ENCODE measurements at regions not wholly inside any gene's neighbourhood (a gene's known extent, or its start where the extent isn't known, plus 50 kb on each side); places are given as distances from the start of the nearest gene placed in this dataset.

- DNase-seq: no peak
Measured at GRCh38 chr6:163725008-163725941, 310.8 kb downstream of the QKI start.

GRCh38 chr6:163724196-163724595 lies 309.7 kb downstream of the QKI start:
- DNase-seq: no peak

- no peak for DNase-seq
Measured at GRCh38 chr6:163723759-163724158, 309.2 kb downstream of the QKI start.

- DNase-seq: no peak
Measured at GRCh38 chr6:163721922-163722692, 307.6 kb downstream of the QKI start.

DNA sequence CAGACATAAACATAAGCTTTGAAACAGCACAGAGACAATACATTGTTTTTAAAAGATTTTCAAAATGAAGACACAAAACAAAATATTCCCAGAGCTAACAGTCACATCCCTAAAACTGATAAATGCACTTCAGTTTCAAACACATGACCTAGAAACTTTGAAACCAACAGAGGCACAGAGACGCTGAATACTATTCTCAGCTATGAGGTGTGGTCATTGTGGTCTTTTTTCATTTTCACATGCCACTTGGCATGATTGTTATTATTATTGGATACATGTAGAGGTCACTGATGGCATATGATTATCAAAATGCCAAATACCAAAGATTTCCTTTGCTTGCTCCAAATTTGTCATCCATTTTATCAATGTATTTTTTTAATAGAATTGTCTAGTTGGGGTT lies 306.9 kb downstream of the QKI start:
- no peak for DNase-seq

GRCh38 chr6:163720460-163721235 lies 306.1 kb downstream of the QKI start:
- DNase-seq: no peak

DNA sequence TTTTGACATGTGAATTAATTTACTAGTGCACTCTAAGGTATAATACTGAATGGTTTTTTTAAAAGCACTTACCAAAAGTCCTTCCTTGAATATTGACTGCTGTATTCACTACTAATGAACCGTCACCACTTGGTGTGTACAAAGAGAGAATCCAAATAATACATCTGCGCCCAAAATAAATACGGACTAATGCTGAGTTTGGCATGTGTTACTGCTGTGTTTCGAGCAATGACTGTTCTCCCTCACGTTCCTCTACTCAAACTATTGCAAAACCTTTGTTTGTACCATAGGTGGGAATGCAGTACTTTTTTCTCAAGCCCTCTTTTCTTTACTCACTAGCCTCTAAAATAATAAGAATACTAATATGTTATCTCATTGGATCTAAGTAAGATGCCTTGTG lies 305.5 kb downstream of the QKI start:
- DNase-seq: no peak

GRCh38 chr6:163719028-163719742 lies 304.7 kb downstream of the QKI start:
- DNase-seq: no peak

- DNase-seq: no peak
Measured at GRCh38 chr6:163718537-163718936, 304.0 kb downstream of the QKI start.

DNA sequence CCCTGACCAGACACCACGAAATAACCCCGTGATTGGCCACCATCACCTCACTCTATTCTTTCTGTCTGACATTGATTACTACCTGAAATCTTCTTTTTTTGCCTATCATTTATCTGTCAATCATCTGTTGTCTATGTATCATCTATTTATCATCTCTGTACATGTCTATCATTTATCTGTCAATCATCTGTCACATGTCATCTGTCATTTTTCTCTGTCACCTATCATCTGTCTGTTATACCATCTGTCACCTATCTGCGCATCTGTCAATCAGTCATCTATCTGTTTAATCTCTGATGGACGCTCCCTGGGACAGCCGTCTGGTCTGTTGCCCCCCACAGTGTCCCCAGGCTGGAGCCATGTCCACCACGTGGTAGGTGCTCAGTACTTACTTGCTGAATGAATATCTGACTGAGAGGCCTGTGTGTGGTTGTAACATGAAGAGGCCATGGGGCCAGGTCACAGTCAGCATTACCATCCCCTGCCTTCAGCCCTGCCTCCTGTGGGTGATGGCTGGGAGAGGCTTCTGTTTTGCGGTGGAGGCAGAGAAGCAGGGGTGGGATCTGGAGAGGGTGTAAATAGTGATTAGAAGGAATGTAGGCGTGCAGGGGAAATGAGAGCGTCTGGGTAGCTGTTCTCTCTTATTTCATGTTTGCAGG lies 302.7 kb downstream of the QKI start:
- peak in 1 of 2 experiments; percentile 26 for DNase-seq

DNA sequence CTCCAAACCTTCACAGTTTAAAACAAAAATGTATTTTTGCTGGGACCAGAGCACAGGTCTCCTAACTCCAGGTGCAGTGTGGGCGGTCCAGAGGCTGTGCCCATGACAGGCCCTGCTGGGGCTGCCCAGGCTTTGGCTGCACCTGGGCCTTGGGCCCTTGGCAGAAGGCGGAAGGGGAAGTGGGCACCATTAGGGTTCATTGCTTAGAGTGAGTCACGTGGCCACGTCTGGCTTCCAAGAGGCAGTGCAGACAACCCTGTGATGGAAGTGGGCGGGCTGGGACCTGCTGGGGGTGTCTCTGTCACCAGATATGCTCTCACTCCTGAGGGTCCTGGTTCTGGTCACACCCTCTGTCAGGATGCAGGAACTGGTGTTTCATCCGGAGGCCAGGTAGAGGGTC lies 302.2 kb downstream of the QKI start:
- no peak for DNase-seq

DNA sequence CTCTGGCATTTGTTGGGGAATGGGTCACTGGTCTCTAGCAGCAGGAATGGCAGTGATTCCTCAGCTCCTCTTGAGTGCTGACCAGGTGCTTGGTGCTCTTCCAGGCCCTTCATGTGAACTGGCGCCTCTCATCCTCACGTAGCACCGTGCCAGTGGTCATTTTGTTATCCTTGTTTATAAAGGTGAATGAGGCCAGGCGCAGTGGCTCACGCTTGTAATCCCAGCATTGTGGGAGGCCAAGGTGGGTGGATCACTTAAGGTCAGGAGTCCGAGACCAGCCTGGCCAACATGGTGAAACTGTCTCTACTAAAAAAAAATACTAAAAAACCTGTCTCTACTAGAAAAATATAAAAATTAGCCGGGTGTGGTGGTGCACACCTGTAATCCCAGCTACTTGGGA lies 301.3 kb downstream of the QKI start:
- DNase-seq: no peak

GRCh38 chr6:163714179-163714578 lies 299.7 kb downstream of the QKI start:
- DNase-seq: no peak

DNA sequence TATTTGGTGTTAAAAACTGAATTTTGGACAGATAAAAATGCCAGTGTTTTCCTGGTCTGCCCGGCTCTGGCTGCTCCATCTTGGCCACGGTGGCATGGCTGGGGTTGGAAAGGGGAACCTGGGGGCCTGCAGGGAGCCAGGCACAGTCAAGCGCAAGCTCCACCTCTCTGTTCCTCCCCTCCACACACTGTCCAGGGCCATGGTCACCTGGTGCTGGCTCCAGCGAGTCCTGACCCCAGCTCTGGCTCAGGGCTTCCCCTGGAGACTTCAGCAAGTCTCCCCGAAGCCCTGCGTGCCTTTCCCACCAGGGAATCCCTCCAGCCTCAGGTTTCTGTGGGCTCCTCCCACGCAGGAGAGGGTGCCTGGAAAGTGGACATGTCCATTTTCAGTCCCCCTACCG lies 298.5 kb downstream of the QKI start:
- no peak for DNase-seq

- DNase-seq: no peak
Measured at GRCh38 chr6:163712566-163712961, 298.0 kb downstream of the QKI start.

GRCh38 chr6:163711615-163712565 lies 297.4 kb downstream of the QKI start:
- peak in 1 of 2 experiments; percentile 14 for DNase-seq

DNA sequence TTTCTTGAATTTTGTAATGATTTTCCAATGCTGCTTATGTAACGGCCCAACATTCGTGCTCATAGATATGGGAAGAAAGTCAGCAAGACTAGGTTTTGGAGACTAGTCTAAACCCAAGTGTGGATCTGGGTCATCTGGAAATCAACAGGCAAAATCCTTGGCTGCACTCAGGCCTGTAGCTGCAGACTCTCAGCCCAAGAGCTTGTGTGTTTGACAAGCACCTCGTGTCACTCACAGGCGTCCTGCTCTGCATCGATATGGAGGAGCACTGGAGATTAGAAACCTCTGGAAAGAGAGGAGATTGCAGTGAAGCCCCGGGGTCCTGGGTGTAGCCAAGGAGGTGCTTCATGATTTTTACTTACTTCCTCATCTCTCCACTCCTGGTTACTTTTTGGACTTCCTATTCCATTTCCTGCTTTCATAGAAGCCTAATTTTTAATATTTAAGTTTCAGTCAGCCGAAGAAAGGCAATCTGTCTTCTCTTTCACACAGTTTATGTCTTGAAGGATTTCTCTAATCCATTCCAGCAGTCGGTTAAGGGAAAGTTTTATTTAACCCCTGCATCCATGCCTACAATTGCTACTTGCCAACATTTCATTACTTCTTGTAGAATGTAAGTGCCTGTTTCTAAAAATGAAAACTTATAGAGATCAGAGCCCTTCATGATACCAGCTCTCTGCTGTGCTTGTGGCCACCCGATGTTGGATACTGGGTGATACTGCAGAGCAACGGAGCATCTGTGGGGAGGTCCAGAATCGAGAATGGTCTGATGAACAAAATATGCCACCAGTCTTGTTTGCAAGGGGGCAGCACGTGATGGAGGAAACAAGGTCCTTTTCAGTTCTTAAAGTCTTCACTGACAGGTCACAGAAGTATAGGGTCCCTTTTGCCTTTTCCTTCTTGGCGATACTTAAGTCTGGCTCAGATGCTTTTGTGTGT lies 296.3 kb downstream of the QKI start:
- no peak for DNase-seq

- DNase-seq: no peak
Measured at GRCh38 chr6:163709693-163710092, 295.2 kb downstream of the QKI start.

- peak; percentile 30 to 45 for DNase-seq
Measured at GRCh38 chr6:163709255-163709654, 294.7 kb downstream of the QKI start.

DNA sequence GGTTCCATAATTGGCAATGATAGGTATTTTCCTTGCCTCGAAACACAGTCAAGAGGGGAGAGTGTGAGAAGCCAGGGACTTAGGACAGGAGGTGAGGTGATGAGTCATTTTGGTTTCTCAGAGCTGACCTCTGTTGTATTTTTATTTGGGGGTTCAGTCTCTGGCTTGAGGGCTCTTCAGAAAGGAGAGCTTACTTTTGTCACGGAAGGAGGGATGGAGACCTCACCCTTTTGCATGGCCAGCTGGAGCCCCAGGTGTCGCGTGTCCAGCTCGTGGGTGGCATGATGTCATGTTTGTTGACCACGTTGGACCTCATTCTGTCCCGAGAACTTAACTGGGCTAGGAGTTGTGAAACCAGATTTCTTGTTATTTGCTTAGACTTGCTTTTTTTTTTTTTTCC lies 293.9 kb downstream of the QKI start:
- DNase-seq: no peak
